ENCODE measurements at regions not wholly inside any gene's neighbourhood (a gene's known extent, or its start where the extent isn't known, plus 50 kb on each side); places are given as distances from the start of the nearest gene placed in this dataset.

DNA sequence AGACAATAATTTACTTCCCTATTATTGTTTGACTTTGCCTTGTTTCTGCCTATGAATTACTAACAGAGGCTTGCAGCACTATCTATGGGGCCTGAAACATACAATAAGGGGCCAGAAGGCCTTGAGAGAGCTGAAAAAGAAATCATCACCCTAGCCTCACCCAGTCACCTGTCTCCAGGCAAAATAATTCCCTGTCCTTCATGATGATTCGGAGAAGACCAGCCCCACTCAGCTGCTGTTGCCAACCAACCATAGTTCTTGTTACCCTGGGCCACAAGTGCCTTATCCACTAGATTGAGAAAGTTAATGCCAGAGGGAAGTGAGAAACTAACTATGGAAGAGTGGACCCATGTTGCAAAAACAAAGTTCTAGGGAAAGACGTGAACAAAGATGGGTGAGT lies 97.1 kb downstream of the ARF6 start:
- Histone ChIP-seq H3K4me1 (ENCODE audit: low read depth) (no peaks in the 10 kb centered on the region), H3K27me3 (no peaks in the 10 kb centered on the region), H3K36me3 (no peaks in the 10 kb centered on the region), H3K9me3 (ENCODE audit: low read depth) (no peaks in the 10 kb centered on the region), H3K4me3 (no peak overlapping the region), H3K27ac (no peak overlapping the region)
- DNase-seq (ENCODE audit: low read depth in 1 of 2, low spot score in 1 of 2) = no peak
- TF ChIP-seq, protein P1, sequence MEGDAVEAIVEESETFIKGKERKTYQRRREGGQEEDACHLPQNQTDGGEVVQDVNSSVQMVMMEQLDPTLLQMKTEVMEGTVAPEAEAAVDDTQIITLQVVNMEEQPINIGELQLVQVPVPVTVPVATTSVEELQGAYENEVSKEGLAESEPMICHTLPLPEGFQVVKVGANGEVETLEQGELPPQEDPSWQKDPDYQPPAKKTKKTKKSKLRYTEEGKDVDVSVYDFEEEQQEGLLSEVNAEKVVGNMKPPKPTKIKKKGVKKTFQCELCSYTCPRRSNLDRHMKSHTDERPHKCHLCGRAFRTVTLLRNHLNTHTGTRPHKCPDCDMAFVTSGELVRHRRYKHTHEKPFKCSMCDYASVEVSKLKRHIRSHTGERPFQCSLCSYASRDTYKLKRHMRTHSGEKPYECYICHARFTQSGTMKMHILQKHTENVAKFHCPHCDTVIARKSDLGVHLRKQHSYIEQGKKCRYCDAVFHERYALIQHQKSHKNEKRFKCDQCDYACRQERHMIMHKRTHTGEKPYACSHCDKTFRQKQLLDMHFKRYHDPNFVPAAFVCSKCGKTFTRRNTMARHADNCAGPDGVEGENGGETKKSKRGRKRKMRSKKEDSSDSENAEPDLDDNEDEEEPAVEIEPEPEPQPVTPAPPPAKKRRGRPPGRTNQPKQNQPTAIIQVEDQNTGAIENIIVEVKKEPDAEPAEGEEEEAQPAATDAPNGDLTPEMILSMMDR (IDR thresholded peaks at IDR 0.05; ENCODE audit: low read depth, low read length) = no peak

DNA sequence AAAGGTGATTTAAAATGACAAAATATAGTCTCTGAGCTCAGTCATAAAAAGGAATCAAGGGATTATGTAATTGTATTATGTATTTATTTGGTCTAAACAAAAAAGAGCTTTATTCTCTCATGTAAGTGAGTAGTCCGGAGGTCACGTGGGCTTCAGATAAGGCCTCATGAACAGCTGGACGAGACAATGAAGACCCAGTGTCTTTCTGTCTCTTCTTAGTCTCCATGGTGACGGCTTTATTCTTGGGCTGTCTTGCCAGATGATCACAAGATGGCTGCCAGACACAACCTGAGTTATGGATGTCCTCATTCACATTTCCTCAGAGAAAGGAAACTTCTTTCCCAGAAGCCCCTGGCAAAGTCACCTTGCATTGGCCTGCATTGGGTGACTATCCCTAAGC lies 98.6 kb downstream of the ARF6 start:
- H3K27me3 ChIP-seq = no peaks in the 10 kb centered on the region
- TF ChIP-seq, protein P1 (IDR thresholded peaks at IDR 0.05; ENCODE audit: low read depth, low read length) = no peak
- no peak overlapping the region for H3K4me3 ChIP-seq
- H3K27ac ChIP-seq = no peak overlapping the region
- H3K4me1 ChIP-seq (ENCODE audit: low read depth) = no peaks in the 10 kb centered on the region
- peak in 1 of 2 donors; percentile 40 for DNase-seq (ENCODE audit: low read depth in 1 of 2, low spot score in 1 of 2)
- no peaks in the 10 kb centered on the region for H3K9me3 ChIP-seq (ENCODE audit: low read depth)
- no peaks in the 10 kb centered on the region for H3K36me3 ChIP-seq

- H3K9me3 ChIP-seq (ENCODE audit: low read depth) = no peaks in the 10 kb centered on the region
- H3K4me1 ChIP-seq (ENCODE audit: low read depth) = no peaks in the 10 kb centered on the region
- no peaks in the 10 kb centered on the region for H3K27me3 ChIP-seq
- no peaks in the 10 kb centered on the region for H3K36me3 ChIP-seq
- no peak for DNase-seq (ENCODE audit: low read depth in 1 of 2, low spot score in 1 of 2)
- TF ChIP-seq, protein P1 (IDR thresholded peaks at IDR 0.05; ENCODE audit: low read depth, low read length) = no peak
- no peak overlapping the region for H3K27ac ChIP-seq
- H3K4me3 ChIP-seq = no peak overlapping the region
Measured at GRCh38 chr14:49992036-49992435, 99.2 kb downstream of the ARF6 start.

DNA sequence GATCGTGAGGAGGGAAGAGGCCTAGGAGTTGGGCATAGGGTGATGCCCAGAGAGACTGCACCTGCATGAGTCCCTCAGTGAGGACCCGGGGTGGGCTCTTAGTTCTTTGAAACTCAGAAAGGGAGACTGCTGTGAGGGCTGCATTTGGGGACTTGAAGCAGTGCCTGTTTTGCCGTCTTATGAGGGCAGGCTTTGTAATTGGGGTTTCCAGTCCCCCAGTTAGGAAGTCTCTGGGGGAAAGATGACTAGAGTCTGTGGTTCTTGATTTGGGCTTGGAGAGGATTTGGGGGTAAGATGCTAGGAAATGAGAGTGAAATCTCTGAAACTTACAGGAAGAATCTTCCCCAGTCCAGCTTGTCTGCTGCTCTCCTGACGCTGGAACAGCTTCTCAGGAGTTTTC lies 99.6 kb downstream of the ARF6 start:
- no peak overlapping the region for H3K4me3 ChIP-seq
- H3K9me3 ChIP-seq (ENCODE audit: low read depth) = no peaks in the 10 kb centered on the region
- no peaks in the 10 kb centered on the region for H3K36me3 ChIP-seq
- H3K4me1 ChIP-seq (ENCODE audit: low read depth) = no peaks in the 10 kb centered on the region
- TF ChIP-seq, protein P1 (IDR thresholded peaks at IDR 0.05; ENCODE audit: low read depth, low read length) = no peak
- H3K27me3 ChIP-seq = no peaks in the 10 kb centered on the region
- no peak overlapping the region for H3K27ac ChIP-seq
- DNase-seq (ENCODE audit: low read depth in 1 of 2, low spot score in 1 of 2) = no peak

GRCh38 chr14:49992901-49993339 lies 100.0 kb downstream of the ARF6 start:
- DNase-seq (ENCODE audit: low read depth in 1 of 2, low spot score in 1 of 2) = peak in 1 of 2 donors; percentile 40
- H3K4me1 ChIP-seq (ENCODE audit: low read depth) = no peaks in the 10 kb centered on the region
- TF ChIP-seq, protein P1 (IDR thresholded peaks at IDR 0.05; ENCODE audit: low read depth, low read length) = no peak
- no peaks in the 10 kb centered on the region for H3K9me3 ChIP-seq (ENCODE audit: low read depth)
- no peaks in the 10 kb centered on the region for H3K36me3 ChIP-seq
- no peak overlapping the region for H3K27ac ChIP-seq
- no peak overlapping the region for H3K4me3 ChIP-seq
- no peaks in the 10 kb centered on the region for H3K27me3 ChIP-seq

- DNase-seq (ENCODE audit: low read depth in 1 of 2, low spot score in 1 of 2) = no peak
- TF ChIP-seq, protein P1 (IDR thresholded peaks at IDR 0.05; ENCODE audit: low read depth, low read length) = no peak
- Histone ChIP-seq H3K4me3 (no peak overlapping the region), H3K27me3 (no peaks in the 10 kb centered on the region), H3K9me3 (ENCODE audit: low read depth) (no peaks in the 10 kb centered on the region), H3K4me1 (ENCODE audit: low read depth) (no peaks in the 10 kb centered on the region), H3K36me3 (no peaks in the 10 kb centered on the region), H3K27ac (no peak overlapping the region)
Measured at GRCh38 chr14:49993565-49993964, 100.7 kb downstream of the ARF6 start.
